Skeletal muscle cell (primary cell): ENCODE measurements at regions not wholly inside any gene's neighbourhood (a gene's known extent, or its start where the extent isn't known, plus 50 kb on each side); places are given as distances from the start of the nearest gene placed in this dataset.

ENCODE experiments used
- DNase-seq: peaks from one replicate; pipeline ENCODE4 v3.0.0-alpha.2; 2010; ENCODE audit warnings: low read depth
- H3K4me3 ChIP-seq: 2 replicates; pipeline ENCODE4 v1.5.1; 2011; ENCODE audit warnings: low read depth, mild to moderate bottlenecking, control low read depth, low read length, moderate library complexity

DNA sequence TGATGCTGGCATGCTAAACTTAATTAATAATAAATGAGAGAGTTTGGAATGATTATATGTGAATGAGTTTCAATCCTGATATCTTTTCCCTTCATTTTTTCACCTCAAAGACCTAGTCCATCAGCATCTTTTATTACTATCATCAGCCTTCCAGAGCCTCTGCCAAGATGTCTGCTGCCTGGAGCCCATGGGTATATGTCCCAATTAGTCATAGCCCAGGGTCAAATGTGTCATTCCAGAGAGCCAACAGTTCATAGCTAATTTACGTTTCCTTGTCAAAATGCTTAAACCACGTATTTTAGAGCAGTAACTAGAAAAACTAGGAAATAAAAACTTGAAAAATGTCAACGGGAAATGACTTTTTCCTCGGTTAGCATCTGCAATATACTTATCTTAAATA, 457.9 kb downstream of the SI start:
- no peak for DNase-seq
- H3K4me3 ChIP-seq = no peak overlapping the region

GRCh38 chr3:164612751-164613150, 465.5 kb downstream of the SI start:
- DNase-seq = no peak

GRCh38 chr3:164608554-164609276, 469.6 kb downstream of the SI start:
- no peak for DNase-seq
- no peak overlapping the region for H3K4me3 ChIP-seq

More at GRCh38 chr3:164612751-164613150, 465.5 kb downstream of the SI start:
- H3K4me3 ChIP-seq = no peak overlapping the region

DNA sequence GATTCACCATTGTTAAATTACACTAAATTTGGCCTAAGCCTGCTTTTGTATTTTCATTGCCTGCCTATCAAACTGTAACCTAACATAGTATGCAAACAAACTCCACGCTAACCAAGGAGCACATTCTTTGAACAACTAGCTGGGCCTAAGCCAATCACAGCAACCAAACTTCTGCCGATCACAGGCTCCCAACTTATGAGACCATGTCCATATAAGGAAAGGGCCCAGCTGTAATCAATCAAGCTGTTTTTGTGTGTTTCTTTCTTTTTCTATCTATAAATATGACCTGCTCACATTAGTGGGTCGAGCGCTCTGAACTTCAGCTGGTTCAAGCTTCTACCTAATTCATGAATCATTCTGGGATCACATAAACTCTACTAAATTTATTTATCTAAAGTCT, 473.6 kb downstream of the SI start:
- DNase-seq = no peak
- H3K4me3 ChIP-seq = no peak overlapping the region

DNA sequence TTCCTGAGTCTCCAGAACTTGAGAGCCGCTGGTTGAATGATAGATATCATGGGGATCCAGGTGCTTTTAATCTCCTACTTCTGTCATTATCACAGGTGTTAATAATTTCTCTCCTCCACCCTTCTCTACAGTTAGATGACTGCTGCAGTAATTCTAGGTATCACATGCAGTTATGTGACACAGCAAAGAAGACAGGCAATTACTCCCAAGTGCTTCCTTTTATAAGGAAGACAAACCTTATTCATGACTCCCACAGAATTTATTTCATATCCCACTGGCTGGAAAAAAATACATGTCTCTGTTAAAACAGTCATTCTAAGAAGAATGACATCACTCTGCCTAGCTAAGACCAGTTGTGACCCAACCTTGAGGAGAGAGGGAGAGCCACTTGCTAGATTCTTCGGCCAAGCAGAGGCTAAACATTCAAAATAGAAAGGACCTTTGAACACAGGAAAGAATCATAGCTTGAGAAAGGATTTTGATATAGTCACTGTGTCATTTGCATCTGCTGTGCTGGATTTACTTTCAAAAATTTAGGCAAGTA, 500.6 kb downstream of the SI start:
- DNase-seq = no peak
- no peak overlapping the region for H3K4me3 ChIP-seq

- no peak for DNase-seq
- no peak overlapping the region for H3K4me3 ChIP-seq
These were observed 505.9 kb downstream of the SI start for GRCh38 chr3:164572436-164572835.

DNA sequence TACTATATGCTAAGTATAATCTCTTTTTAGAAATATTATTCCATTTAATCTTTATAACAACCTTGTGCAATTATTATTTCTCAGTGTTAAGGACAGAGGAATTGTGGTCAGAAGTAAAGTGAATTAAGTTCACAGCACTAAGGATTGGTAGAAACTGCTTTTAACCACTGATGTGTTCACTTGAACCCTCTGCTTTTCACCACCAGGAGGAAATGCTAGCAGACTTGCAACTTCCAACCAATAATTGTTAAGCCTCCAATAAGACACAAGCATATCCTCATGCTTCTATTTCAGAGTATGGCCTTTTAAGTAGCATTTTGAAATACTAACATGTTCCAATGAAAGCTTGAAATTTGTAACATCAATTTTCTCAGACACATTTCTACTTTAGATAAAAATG, 527.4 kb downstream of the SI start:
- no peak overlapping the region for H3K4me3 ChIP-seq
- no peak for DNase-seq

DNA sequence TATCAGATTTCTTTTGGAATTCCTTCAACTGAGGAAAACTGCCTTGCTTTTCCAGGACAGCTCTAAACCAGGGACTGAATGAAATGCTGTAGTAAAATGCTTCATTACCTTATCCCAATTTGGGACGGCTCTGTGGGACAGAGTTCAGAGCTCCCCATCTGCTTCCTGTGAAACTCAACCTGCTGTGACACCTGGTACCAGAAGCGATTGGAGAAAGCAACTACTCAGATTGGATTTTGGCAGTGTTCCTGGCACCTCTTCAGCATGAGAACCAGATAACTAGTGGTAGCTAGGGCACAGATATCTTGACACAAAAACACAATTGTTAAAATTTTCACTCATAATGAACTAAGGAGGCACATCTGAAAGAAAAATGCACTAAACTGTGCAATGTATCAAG, 539.1 kb downstream of the SI start:
- no peak for DNase-seq
- no peak overlapping the region for H3K4me3 ChIP-seq

- no peak for DNase-seq
- no peak overlapping the region for H3K4me3 ChIP-seq
These were observed 540.8 kb downstream of the SI start for GRCh38 chr3:164537485-164537884.

DNA sequence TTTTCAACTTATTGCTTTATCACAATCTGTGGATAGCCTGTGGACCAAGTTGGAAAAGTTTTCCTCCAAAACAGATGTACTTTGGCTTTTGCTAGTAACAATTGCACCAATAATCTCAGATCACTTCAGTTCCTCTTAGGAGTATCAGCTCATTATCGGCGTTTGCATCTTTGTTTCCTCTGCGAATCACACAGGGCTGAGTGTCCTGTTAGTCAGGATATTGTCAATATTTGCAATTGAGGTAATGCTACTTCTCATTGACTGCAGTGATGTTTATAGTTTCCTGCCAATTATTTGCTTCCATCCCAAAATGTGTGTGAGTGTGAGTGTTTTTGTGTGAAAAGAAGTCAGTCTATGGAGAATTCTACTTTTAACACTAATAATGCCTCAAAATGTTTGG, 545.0 kb downstream of the SI start:
- no peak for DNase-seq
- no peak overlapping the region for H3K4me3 ChIP-seq

GRCh38 chr3:164526250-164526649, 552.0 kb downstream of the SI start:
- H3K4me3 ChIP-seq = no peak overlapping the region

GRCh38 chr3:164524201-164524600, 554.1 kb downstream of the SI start:
- no peak for DNase-seq
- H3K4me3 ChIP-seq = no peak overlapping the region

More at GRCh38 chr3:164526250-164526649, 552.0 kb downstream of the SI start:
- DNase-seq = no peak

DNA sequence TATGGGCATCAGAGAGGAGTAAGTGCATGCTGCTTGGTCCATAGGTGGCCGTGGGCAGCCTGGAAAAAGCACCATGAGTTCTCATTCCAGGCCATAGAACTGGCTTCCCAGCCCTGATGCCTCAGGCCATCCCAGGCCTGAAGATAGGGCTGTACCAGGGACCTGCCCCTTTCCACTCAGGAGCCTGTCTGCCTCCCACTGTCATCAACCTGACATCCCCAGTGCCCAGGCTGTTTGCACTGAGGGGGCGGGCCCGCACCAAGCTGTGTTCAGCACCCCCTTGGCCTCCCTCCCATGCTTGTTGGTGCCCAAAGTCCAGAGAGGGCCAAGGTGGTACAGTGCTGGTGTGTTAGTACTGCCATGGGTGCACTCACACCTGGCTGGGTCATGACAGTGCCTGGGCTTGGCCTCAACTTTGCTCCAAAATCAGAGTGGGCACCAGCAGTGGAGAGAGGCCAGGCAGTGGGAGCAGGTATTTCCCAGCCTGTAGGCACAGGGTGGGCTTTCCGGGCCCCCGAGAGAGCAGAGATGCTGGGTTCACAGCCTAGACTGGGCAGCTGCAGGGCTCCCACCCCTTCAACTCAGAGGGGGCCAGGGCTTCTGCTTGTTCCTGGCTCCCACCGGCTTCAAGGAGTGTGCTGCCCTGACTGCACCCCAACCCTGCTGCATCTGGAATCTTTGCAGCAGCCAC, 556.1 kb downstream of the SI start:
- no peak for DNase-seq
- no peak overlapping the region for H3K4me3 ChIP-seq

DNA sequence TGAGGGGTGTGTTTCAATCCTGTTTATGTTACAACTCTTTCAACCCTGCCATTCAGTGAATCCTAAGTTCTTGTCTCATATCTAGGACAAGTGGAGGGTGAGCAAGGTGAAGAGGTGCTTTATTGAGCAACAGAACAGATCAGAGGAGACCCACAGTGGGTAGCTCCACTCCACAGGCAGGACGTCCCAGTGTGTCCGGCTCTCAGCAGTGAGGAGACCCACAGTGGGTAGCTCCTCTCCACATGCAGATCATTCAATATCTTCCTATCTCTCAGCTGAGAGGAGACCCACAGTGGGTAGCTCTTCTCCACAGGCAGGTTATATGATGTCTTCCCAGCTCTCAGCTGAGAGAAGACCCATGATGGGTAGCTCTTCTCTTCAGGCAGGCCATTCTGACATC, 556.7 kb downstream of the SI start:
- no peak overlapping the region for H3K4me3 ChIP-seq
- DNase-seq = no peak

DNA sequence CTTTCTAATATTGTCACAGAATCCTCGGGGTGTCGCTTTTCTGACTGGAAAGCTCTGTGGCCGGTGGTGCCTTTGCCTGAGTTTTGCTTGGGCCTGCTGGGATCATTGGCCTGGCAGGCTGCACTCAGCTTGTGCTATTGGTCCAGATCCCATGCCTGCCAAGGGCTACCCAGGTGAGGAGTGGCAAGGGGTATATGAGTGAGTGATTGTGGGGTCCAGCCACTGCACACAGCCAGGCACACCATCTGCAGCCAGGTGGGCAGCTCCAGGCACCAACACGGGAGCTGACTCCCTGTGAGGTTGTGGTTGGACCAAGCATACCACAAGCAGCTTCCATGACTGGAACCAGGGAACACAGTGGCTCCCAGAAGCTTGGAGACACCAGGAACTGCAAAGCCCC, 557.2 kb downstream of the SI start:
- no peak overlapping the region for H3K4me3 ChIP-seq
- no peak for DNase-seq

GRCh38 chr3:164515256-164515655, 563.0 kb downstream of the SI start:
- no peak overlapping the region for H3K4me3 ChIP-seq
- no peak for DNase-seq

GRCh38 chr3:164514576-164514975, 563.7 kb downstream of the SI start:
- DNase-seq = no peak
- H3K4me3 ChIP-seq = no peak overlapping the region

GRCh38 chr3:164507886-164508285, 570.4 kb downstream of the SI start:
- DNase-seq = no peak
- no peak overlapping the region for H3K4me3 ChIP-seq

- no peak for DNase-seq
- H3K4me3 ChIP-seq = no peak overlapping the region
These were observed 579.4 kb downstream of the SI start for GRCh38 chr3:164498917-164499316.

GRCh38 chr3:164488893-164489292, 589.4 kb downstream of the SI start:
- no peak overlapping the region for H3K4me3 ChIP-seq
- DNase-seq = no peak

GRCh38 chr3:164486150-164486549, 592.1 kb downstream of the SI start:
- no peak overlapping the region for H3K4me3 ChIP-seq
- no peak for DNase-seq
